ENCODE measurements at regions not wholly inside any gene's neighbourhood (a gene's known extent, or its start where the extent isn't known, plus 50 kb on each side); places are given as distances from the start of the nearest gene placed in this dataset.

DNA sequence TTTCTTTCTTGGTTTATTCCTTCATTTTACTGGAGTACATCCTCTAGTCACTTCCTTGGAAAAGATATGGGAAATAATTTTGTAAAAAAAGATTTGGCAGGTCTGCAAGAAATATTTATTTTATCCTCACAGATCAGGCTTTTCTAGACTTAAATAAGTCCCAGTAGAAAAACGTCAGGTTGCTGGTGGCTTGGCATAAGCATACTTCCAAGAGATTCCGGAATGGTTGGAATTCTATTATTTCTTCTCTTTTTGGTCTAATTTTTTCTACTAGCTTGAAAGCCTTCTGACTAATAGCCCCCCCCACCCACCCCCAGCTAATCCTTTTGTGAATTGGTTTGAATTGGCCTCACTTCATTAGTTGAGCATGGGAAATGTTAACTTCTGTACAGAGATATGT, 147.6 kb downstream of the ZIC5 start:
- TF ChIP-seq POLR2A (IDR thresholded peaks at IDR 0.05; ENCODE audit: low read depth, low read length) (no peak), POU2F2 (IDR thresholded peaks at IDR 0.05; ENCODE audit: low read depth, low read length) (no peak), POLR2AphosphoS5 (IDR thresholded peaks at IDR 0.05; ENCODE audit: low read depth, low read length) (no peak)
